ENCODE measurements at regions not wholly inside any gene's neighbourhood (a gene's known extent, or its start where the extent isn't known, plus 50 kb on each side); places are given as distances from the start of the nearest gene placed in this dataset.
"Not testable (repeated sequence)": the region's sequence is repeated elsewhere in the genome, so short reads cannot be mapped to it uniquely, and the experiment has no call there.

DNA sequence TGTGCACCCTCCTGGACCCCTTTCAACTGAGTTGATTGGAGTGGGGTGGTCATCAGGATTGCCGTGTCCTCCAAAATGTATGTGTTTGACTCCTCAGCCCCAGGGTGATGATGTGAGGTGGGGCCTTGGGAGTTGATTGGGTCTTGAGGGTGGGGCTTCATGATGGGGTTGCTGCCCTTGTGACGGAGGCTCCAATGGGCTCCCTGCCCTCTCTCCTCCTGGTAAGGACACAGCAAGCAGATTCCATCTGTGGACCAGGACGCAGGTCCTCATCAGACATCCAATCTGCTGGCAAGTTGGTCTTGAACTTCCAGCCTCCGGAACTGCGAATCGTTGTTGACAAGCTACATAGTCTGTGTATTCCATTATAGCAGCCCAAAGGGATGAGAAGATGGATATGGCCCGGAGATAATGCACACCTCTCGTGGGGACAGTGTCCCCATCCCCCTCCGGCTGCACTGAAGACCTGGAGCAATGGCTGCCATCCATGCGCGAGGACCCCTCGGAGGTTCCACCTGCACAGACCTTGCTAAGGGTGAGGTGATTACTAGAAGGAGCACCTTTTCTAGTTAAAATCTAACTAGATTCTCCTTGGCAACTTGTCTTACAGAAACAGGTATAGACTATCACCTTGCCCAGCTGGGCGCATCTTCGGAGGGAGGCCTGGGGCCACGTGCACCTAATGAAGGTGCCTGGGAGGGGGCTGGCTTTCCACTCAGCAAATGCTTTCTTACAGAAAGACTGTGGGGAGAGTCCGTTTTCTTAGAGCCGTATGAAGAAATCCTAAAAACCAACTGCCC lies 75.7 kb upstream of the IRX4 start:
- no peak for DNase-seq (ENCODE audit: low read depth)

DNA sequence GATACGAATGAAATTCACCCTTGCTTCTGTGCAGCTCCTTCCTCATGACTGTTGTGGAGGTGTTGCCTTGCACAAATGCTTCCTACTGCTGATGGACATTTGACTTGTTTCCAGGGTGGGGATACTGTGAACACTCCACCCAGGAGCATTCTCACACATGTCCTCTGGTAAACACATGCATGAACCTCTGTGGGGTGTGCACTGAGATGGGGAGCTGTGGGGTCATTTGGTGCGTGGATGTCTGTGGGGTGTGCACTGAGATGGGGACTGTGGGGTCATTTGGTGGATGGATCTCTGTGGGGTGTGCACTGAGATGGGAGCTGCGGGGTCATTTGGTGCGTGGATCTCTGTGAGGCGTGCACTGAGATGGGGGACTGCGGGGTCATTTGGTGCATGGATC lies 72.9 kb upstream of the IRX4 start:
- DNase-seq (ENCODE audit: low read depth), result no peak

DNA sequence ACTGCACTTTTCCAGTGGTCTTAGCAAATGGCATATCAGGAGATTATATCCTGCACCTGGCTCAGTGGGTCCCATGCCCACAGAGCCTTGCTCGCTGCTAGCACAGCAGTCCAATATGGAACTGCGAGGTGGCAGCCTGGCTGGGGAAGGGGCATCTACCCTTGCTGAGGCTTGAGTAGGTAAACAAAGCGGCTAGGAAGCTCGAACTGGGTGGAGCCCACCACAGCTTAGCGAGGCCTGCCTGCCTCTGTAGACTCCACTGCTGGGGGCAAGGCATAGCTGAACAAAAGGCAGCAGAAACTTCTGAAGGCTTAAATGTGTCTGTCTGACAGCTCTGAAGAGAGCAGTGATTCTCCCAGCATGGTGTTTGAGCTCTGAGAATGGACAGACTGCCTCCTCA lies 71.0 kb upstream of the IRX4 start:
- not testable (repeated sequence) for DNase-seq (ENCODE audit: low read depth)

DNA sequence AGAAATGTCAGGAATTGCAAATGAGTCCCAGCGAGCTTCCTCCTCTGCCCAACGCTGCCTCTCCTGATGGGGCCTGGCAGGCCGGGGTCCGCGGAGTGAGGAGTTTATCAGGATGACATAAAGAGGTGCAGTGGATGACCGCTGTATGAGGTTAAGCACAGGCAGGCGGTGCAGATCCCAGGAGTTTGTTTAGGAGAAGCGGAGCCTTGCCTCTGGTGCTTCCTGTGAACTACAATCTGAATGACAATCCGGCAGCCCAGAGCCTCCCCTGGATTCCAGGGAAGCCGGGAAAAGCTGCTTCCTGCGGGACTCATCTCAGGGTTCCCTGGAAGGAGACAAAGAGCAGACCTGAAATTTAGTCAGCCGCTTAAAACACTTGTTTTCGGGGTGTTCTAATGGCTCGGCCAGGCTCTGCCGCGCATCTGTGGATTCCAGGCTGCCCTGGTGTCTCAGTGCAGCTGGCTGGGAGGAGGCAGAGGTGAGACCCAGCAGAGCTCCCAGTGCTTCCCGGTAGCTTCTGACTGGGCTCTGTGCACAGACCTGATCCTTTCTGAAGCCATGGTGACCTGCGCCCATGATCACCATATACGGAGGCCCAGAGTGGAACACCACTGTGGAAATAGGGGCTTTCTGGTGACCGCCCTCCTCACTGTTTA lies 69.8 kb upstream of the IRX4 start:
- no peak for DNase-seq (ENCODE audit: low read depth)

DNA sequence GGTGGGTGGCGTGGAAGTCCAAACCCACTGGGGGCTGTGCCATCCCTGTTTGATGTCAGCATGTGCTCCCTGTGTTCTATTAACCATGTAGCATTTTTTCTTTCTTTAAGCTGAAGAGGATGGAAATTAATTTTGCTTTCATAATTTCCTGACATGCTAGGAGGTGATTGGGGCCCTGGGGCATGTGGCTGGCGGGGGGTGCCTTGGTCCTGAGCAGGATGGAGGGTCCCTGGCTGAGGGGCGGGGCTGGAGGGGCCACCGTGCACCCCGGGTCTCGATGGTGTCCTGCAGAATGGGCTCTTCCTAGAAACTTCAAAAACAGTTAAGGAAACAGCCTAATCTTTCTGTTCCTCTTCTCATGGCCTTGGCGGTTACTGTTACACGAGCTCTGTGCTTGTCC lies 69.3 kb upstream of the IRX4 start:
- no peak for DNase-seq (ENCODE audit: low read depth)

GRCh38 chr5:1951165-1951816 lies 68.6 kb upstream of the IRX4 start:
- DNase-seq (ENCODE audit: low read depth), result no peak

DNA sequence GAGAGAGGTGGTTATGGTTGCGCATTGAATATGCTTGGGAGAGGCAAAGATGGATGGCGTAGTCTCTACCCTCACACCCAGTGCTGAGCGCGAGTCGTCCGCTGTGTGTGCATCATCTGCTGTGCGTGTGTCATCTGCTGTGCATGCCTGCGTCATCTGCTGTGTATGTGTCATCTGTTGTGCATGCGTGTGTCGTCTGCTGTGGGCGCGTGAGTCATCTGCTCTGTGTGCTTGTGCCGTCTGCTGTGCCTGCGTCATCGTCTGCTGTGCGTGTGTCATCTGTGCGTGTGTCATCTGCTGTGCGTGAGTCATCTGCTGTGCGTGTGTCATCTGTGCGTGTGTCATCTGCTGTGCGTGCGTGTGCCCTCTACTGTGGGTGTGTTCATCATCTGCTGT lies 68.0 kb upstream of the IRX4 start:
- DNase-seq (ENCODE audit: low read depth), result no peak

DNA sequence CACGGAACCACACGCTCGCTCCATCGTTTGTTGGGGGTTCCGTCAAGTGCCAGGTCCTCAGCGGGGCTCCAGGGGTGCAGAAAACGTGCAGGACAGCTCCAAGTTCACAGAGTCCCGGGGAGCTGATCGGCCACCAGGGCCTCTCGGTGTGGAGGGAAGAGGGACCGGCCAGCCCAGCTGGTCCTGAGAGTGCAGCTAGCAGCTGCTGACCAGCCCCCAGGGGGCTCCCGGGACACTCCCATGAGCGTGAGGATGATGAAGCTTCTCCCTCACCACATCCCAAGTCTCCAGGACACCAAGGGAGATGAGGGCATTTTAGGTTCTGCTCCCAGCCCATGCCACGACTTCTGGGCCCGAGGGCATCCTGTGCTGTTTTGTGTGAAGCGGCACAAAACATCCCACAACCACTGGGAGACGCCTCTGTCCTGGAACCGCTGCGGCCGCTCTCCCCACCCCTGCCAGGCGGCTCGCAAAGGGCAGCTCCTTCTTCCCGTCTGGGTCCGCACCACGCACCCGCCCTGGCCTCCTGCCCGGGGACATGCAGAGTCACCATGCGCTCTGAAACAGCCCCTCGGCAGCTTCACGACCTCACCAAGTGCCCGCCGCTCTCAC lies 67.5 kb upstream of the IRX4 start:
- no peak for DNase-seq (ENCODE audit: low read depth)

DNA sequence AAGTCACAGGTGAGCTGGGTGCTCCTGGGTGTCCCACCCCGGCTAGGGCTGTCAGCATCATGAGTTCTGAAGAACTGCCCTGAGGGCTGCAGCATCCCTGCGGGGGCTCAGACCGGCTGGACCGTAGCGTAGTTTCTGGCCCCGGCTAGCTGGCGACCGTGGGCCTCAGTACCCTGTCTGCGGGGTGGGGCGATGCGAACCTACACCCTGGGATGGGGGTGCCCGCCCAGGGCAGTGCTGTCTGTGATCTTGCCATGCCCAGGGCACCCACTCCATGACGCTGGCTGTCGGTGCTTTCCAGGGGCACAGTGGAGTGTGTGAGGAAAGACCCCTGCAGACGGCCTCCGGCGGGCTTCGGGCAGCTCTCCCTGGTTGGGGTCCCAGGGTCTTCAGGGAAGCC lies 66.5 kb upstream of the IRX4 start:
- no peak for DNase-seq (ENCODE audit: low read depth)

- DNase-seq (ENCODE audit: low read depth), result no peak
Observed at GRCh38 chr5:1948663-1949191, 66.0 kb upstream of the IRX4 start.

GRCh38 chr5:1948111-1948510 lies 65.4 kb upstream of the IRX4 start:
- no peak for DNase-seq (ENCODE audit: low read depth)

- DNase-seq (ENCODE audit: low read depth), result no peak
Observed at GRCh38 chr5:1946776-1947175, 64.1 kb upstream of the IRX4 start.

DNA sequence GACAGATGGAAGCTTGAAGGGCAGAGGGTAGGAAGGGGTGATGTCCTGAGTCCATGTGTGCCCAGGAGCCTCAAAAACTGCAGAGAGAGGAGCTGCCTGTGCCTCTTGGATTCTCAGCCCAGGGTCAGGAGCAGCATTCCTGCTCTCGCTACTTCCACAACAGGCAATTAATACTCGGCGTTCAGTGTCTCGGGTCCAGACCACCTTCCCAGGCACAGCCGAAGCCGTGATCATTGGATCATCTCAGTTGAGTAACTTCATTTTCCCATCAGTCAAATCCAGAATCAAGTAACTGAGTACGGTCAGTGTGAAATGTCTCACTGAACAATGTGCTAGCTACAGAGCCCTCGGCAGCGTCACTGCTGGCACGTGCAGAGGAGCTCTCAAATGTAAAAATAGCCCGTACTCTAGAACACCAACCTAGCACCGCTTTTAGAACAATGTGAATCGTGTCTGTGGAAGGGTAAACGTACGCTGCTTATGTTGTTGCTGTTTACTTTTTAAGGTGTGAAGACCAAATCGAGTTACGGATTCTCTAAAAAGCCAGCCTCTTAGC lies 63.5 kb upstream of the IRX4 start:
- DNase-seq (ENCODE audit: low read depth), result no peak

GRCh38 chr5:1945606-1946005 lies 62.9 kb upstream of the IRX4 start:
- no peak for DNase-seq (ENCODE audit: low read depth)

DNA sequence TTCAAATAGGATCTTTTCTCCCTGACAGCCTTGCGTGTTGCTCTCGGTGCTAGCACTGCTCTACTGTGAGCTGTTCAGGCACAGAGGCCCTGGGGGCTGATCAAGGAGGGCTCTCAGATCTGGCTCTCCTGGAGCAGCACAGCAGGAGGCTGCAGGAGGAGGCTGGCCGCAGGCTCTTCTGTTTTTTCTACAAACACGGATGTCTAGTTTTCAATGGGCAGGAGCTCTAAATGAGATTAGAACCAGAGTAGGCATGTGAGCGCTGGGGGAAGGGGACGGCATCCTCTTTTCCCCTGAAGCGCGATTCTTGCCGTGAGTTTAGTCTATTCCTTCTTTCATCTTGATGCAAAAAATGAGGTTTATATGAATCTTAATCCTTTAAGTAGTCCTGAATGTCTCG lies 61.7 kb upstream of the IRX4 start:
- DNase-seq (ENCODE audit: low read depth), result no peak

DNA sequence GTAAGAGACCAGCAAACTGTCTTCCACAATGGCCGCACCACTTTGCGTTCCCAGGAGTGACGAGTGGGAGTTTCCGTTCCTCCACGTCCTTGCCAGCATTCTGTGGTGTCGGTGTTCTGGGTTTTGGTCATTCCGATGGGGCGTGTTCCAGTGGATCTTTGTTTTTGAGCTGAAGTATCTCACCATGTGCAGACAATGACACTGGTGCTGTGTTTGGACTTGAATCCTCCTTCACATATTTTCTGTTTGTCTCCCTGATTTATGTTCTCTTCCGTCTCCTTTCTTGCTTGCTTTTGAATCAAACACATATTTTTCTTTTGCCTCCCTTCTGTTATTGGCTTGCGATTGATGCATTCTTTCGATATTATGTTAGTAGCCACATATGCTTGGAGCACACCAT lies 60.8 kb upstream of the IRX4 start:
- DNase-seq (ENCODE audit: low read depth), result no peak

- DNase-seq (ENCODE audit: low read depth), result no peak
Observed at GRCh38 chr5:1942630-1943029, 59.9 kb upstream of the IRX4 start.

DNA sequence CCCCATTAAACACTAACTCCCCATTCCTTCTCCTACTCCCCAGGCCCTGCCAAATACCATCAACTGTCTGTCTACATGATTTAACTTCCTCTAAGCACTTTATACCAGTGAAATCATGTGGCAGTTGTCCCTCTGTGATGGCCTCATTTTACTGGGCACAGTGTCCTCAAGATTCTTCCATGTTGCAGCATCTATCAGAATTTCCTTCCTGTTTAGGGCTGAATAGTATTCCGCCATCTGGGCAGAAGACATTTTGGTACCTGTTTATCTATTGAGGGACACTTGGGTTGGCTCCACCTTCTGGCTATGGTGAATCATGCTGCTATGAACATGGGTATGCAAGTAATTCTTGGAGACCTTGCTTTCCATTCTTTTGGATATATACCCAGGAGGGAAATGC lies 59.4 kb upstream of the IRX4 start:
- DNase-seq (ENCODE audit: low read depth), result no peak

- DNase-seq (ENCODE audit: low read depth), result no peak
Observed at GRCh38 chr5:1939256-1939655, 56.5 kb upstream of the IRX4 start.

GRCh38 chr5:1938310-1939000 lies 55.7 kb upstream of the IRX4 start:
- no peak for DNase-seq (ENCODE audit: low read depth)

- DNase-seq (ENCODE audit: low read depth), result no peak
Observed at GRCh38 chr5:1937590-1937989, 54.9 kb upstream of the IRX4 start.

DNA sequence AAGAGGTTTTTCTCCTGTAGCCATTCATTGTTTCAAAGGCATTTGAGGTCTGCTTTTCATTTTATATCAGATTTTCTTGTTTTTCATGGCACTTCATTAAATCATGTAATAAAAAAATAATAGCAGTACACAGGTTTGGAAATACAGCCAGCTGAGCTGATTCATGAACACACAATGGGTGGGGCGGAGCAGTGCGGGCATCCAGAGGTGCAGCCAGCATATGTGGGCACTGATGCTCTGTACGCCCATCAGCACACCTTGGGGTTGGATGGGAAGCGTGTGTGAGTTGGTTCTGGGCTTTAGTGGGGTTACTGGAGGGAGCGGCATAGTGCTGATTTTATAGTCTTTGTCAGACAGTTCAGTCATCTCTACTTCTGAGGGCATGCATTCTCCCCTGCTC lies 54.2 kb upstream of the IRX4 start:
- DNase-seq (ENCODE audit: low read depth), result no peak
